ENCODE measurements at regions not wholly inside any gene's neighbourhood (a gene's known extent, or its start where the extent isn't known, plus 50 kb on each side); places are given as distances from the start of the nearest gene placed in this dataset.

DNA sequence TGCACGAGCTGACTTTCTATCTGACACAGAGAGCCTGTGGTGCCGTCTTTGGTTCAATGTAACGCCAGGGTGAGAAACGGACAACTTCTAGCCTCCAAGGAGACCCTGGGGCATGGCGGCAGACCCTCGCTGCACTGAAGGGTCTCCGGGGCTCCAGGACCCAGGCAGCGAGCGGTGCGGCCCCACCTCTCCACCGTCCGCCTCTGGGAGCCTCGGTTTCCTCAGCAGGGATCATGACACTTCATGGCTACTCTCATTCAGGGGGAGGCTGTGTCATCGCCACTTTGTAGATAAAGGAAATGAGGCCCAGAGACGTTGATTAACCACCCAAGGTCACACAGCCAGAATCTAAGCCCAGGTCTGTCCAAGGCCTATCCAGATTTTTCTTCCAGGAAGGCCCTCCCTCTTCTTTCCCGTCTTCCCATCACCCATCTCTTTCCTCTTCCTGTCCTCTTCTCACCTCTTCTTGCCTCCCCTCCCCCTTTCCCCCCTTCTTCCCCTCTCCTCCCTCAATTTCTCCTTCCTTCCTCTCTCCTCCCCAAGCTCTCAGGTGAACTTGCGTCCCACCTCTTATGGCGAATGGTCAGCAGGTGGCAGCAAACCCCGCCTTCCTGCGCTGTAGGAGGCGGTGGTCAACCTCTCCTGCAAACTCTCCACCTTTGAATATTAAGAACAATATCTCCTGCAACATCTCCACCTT, 69.3 kb upstream of the HMX1 start:
- Histone ChIP-seq H4K20me1 (ENCODE audit: insufficient read depth) (no peaks in the 10 kb centered on the region), H3K4me1 (ENCODE audit: control insufficient read depth in 1 of 2, insufficient read depth in 2 of 2, low read length in 2 of 2) (peaks cover 0 to 6% of the 10 kb centered on the region in 2 experiments; a peak in 1 of 4 replicates), H3K4me2 (ENCODE audit: low read length) (peak overlapping the region; percentile 43), H3K9me3 (ENCODE audit: control insufficient read depth in 1 of 2, insufficient read depth in 1 of 2, low read depth in 1 of 2, low read length in 2 of 2) (no peaks in the 10 kb centered on the region; a peak in 1 of 4 replicates), H3K9me2 (ENCODE audit: insufficient read depth) (no peaks in the 10 kb centered on the region), H3K79me2 (ENCODE audit: insufficient read depth, low read length) (no peaks in the 10 kb centered on the region), H2AFZ (ENCODE audit: low read depth, low read length, poor library complexity, severe bottlenecking) (peak overlapping the region; percentile 80), H3K27ac (ENCODE audit: low read depth, low read length) (no peak overlapping the region), H3K9ac (ENCODE audit: low read length) (no peak overlapping the region), H3K36me3 (ENCODE audit: control insufficient read depth in 1 of 2, insufficient read depth in 2 of 2, low read length in 2 of 2) (no peaks in the 10 kb centered on the region), H3K4me3 (replicated peaks in 1 of 2; ENCODE audit: low read depth in 1 of 2, low read length in 2 of 2) (no peak overlapping the region), H3K27me3 (ENCODE audit: insufficient read depth, low read length) (no peaks in the 10 kb centered on the region)
- TF ChIP-seq RAD21 (IDR thresholded peaks at IDR 0.05; ENCODE audit: low read depth) (peak; percentile 70), SP1 (IDR thresholded peaks at IDR 0.05; ENCODE audit: low read depth) (no peak), ZNF274 (IDR thresholded peaks at IDR 0.05; ENCODE audit: low read depth, low read length) (no peak)
- TF ChIP-seq, protein P1, sequence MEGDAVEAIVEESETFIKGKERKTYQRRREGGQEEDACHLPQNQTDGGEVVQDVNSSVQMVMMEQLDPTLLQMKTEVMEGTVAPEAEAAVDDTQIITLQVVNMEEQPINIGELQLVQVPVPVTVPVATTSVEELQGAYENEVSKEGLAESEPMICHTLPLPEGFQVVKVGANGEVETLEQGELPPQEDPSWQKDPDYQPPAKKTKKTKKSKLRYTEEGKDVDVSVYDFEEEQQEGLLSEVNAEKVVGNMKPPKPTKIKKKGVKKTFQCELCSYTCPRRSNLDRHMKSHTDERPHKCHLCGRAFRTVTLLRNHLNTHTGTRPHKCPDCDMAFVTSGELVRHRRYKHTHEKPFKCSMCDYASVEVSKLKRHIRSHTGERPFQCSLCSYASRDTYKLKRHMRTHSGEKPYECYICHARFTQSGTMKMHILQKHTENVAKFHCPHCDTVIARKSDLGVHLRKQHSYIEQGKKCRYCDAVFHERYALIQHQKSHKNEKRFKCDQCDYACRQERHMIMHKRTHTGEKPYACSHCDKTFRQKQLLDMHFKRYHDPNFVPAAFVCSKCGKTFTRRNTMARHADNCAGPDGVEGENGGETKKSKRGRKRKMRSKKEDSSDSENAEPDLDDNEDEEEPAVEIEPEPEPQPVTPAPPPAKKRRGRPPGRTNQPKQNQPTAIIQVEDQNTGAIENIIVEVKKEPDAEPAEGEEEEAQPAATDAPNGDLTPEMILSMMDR (IDR thresholded peaks at IDR 0.05 in 2 of 3, conservative IDR thresholded peaks at IDR 0.05 in 1 of 3; ENCODE audit: borderline replicate concordance in 1 of 3, insufficient read depth in 1 of 3, low read depth in 2 of 3, low read length in 2 of 3): peak; percentile 48 to 70 (median 68); a peak in 5 of 6 replicates
- BruUV-seq (replicated peaks): no TSS peak
- ChIA-PET CTCF (interaction anchor here (0.7 kb wide), 1 partner anchor 12 kb away, joined by 3 read pairs; no protein-coding TSS in a partner anchor), RAD21 (ENCODE audit: low non-redundant PET in 1 of 2, low total read pairs in 2 of 2, uncharacterized antibody in 2 of 2, unreplicated experiment in 2 of 2) (no interaction called here), POLR2A (no interaction called here)
- intact Hi-C loops (cut with micrococcal nuclease): loop anchor here (2.0 to 5.0 kb wide), 2 partner anchors 162 to 181 kb away; no protein-coding TSS in a partner anchor
- ATAC-seq (peak; percentile 99), DNase-seq (ENCODE audit: low read depth, low spot score) (no peak)

Measured in HCT116 (cell line).